ENCODE measurements at regions not wholly inside any gene's neighbourhood (a gene's known extent, or its start where the extent isn't known, plus 50 kb on each side); places are given as distances from the start of the nearest gene placed in this dataset.

GRCh38 chr4:111864066-111864465, 281.2 kb upstream of the FAM241A start:
- DNase-seq (ENCODE audit: low read depth): no peak

DNA sequence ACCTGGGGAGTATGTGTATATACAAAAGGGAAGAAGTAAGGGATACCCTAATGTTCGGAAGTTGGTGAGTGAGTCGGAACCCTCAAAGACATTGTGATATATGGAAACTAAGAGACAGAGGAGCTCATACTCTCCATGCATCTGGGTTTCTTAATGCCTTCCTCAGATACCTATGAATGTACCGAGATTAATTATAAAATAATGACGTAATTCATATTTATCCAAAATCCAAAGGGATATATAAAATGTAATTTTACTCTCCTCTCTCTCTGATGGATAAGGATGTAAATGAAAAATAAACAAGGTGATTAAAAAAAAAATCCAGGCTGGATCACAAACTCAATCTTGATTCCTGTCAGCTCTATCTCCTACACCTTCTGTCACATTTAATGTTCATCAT, 275.9 kb upstream of the FAM241A start:
- no peak for DNase-seq (ENCODE audit: low read depth)

DNA sequence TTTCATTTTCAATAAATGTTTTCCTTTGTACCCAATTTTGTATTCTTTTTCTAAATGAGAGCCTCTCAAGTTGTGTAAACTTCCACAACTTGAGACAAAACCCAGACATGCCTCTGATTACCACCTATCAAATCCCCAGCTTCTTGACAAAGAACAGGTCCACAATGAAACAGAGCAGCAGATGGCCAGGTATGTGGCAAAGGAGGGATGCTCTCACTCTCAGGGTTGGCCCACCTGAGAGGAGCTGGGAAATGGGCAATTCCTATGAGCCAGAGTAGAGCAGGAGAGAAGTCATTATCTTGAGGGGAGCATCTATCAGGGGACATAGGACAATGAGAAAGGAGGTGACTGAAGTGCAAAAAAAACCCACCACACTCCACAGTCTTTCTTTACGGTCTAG, 273.5 kb upstream of the FAM241A start:
- no peak for DNase-seq (ENCODE audit: low read depth)

- no peak for DNase-seq (ENCODE audit: low read depth)
These were observed 271.5 kb upstream of the FAM241A start for GRCh38 chr4:111873801-111874200.

DNA sequence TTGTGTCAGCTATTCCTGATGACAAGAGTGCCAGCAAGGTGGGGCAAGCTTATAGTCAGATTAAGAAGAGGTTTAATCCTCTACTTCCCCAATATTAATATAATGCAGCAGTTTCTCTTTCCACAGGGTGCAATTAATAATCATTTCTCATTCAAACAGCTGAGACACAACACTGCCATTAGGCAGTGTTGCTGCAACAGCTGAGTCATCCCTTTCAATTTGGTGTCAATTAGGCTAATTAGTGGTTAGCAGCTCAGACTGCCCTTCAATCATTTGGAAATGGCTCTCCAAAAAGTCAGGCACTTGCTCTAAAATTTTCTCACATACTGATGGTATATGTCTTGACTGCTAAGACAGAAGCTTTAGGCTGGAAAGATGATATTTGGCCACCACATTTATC, 265.7 kb upstream of the FAM241A start:
- DNase-seq (ENCODE audit: low read depth): no peak

- DNase-seq (ENCODE audit: low read depth): no peak
These were observed 265.1 kb upstream of the FAM241A start for GRCh38 chr4:111880116-111880515.

GRCh38 chr4:111883557-111883999, 261.7 kb upstream of the FAM241A start:
- DNase-seq (ENCODE audit: low read depth): no peak

DNA sequence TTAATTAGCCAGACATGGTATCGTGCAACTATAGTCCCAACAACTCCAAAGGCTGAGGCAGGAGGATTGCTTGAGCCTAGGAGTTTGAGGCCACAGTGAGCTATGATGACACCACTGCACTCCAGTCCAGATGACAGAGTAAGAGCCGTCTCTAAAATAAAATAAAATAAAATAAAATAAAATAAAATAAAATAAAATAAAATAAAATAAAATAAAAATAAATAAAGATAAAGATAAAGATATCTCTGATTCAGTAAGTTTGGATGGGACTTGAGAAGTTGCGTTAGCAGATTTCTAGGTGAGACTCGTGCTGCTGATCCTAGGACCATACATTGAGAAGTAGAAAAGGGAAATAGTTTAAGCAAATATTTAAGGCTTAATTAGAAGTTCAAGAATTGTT, 254.8 kb upstream of the FAM241A start:
- no peak for DNase-seq (ENCODE audit: low read depth)

- no peak for DNase-seq (ENCODE audit: low read depth)
These were observed 239.7 kb upstream of the FAM241A start for GRCh38 chr4:111905511-111905910.

DNA sequence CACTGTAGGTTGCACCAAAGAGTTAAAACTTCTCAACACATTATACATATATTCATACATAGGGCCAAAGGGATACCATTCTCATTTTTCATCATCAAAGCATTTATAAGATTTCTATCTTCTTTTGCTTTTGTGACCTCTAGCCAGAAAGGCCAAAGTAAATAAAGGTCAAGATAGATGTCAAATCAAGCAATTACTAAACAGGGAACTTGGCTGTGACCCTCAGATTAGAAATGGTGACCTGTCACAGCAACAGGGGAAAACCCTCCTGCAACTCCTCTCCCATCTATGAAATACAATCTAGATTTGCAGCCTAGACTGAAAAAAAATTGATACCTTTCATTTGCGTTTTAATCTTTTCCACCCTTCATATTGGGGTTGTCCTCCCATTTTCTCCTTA, 225.6 kb upstream of the FAM241A start:
- no peak for DNase-seq (ENCODE audit: low read depth)

- no peak for DNase-seq (ENCODE audit: low read depth)
These were observed 223.5 kb upstream of the FAM241A start for GRCh38 chr4:111921714-111922113.

- no peak for DNase-seq (ENCODE audit: low read depth)
These were observed 221.5 kb upstream of the FAM241A start for GRCh38 chr4:111923786-111924185.

GRCh38 chr4:111924696-111925095, 220.6 kb upstream of the FAM241A start:
- no peak for DNase-seq (ENCODE audit: low read depth)

GRCh38 chr4:111930659-111931058, 214.6 kb upstream of the FAM241A start:
- no peak for DNase-seq (ENCODE audit: low read depth)

GRCh38 chr4:111933703-111934102, 211.6 kb upstream of the FAM241A start:
- DNase-seq (ENCODE audit: low read depth): no peak

- no peak for DNase-seq (ENCODE audit: low read depth)
These were observed 210.9 kb upstream of the FAM241A start for GRCh38 chr4:111934314-111934713.

DNA sequence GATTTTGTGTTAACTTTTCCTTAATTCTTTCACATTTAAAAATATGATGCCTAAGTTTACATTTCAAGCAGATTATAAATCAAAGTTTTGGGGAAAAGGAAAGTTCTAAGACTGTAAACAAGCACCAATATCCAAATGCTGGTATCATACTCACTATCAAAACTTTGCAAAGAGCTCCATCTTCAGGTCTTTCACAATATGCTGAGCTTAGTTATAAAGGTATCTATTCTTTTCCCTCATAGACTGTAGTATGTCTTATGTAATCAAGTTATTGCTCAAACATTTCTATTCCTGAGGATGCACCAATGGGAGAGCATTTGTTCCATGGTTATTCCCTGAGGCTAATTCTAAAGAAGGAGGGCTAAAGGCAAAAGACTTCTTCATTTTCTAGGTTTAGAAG, 207.9 kb upstream of the FAM241A start:
- no peak for DNase-seq (ENCODE audit: low read depth)

- DNase-seq (ENCODE audit: low read depth): no peak
These were observed 203.3 kb upstream of the FAM241A start for GRCh38 chr4:111941957-111942356.

GRCh38 chr4:111943796-111944203, 201.5 kb upstream of the FAM241A start:
- no peak for DNase-seq (ENCODE audit: low read depth)

GRCh38 chr4:111945014-111945413, 200.2 kb upstream of the FAM241A start:
- DNase-seq (ENCODE audit: low read depth): no peak

- no peak for DNase-seq (ENCODE audit: low read depth)
These were observed 198.5 kb upstream of the FAM241A start for GRCh38 chr4:111946800-111947199.

DNA sequence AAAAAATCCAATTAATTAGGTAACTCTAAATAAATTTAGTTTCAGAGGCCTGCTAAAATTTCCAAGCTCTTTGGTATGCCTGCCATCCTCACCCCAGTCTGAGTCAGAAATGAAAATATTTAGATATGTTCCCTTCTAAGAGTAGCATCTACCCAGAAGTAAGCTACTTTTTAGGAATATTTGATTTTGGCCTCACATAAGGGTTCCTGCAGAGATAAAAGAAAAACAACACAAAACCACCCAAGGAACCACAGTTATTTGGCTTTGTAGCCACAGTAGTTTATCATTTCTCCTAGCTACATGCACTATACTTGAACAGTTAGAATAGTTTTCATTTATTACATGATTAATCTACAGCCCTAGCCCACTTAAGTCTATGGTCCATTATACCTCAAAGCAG, 192.6 kb upstream of the FAM241A start:
- DNase-seq (ENCODE audit: low read depth): no peak

GRCh38 chr4:111954550-111954949, 190.7 kb upstream of the FAM241A start:
- no peak for DNase-seq (ENCODE audit: low read depth)

GRCh38 chr4:111955001-111955400, 190.3 kb upstream of the FAM241A start:
- no peak for DNase-seq (ENCODE audit: low read depth)

GRCh38 chr4:111957116-111957515, 188.1 kb upstream of the FAM241A start:
- no peak for DNase-seq (ENCODE audit: low read depth)
